ENCODE measurements at regions not wholly inside any gene's neighbourhood (a gene's known extent, or its start where the extent isn't known, plus 50 kb on each side); places are given as distances from the start of the nearest gene placed in this dataset.

- H3K9me3 Mint-ChIP-seq, result peaks cover 0 to 2% (median 0%) of the 10 kb centered on the region in 7 donors
- H3K36me3 Mint-ChIP-seq, result no peaks in the 10 kb centered on the region
- intact Hi-C loops (cut with micrococcal nuclease), result no loop called here
- H3K9me3 ChIP-seq (replicated peaks in 1 of 2; ENCODE audit: control insufficient read depth in 1 of 2, insufficient read depth in 1 of 2, low read length in 2 of 2), result no peaks in the 10 kb centered on the region
- no peak overlapping the region for H3K4me3 Mint-ChIP-seq
- H3K27me3 Mint-ChIP-seq (ENCODE audit: low read depth in 3 of 3), result no peaks in the 10 kb centered on the region
- H4K20me1 ChIP-seq (ENCODE audit: insufficient read depth, low read length), result no peaks in the 10 kb centered on the region
- TF ChIP-seq CTCF (IDR thresholded peaks at IDR 0.05), result no peak
- no peak overlapping the region for H3K4me2 ChIP-seq (replicated peaks; ENCODE audit: extremely low read depth, low read length, poor library complexity, severe bottlenecking)
- no peak overlapping the region for H3K27ac Mint-ChIP-seq
- H3K36me3 ChIP-seq (replicated peaks in 1 of 2; ENCODE audit: control insufficient read depth in 1 of 2, insufficient read depth in 2 of 2, low read length in 2 of 2), result no peaks in the 10 kb centered on the region
- H3K4me1 Mint-ChIP-seq, result no peaks in the 10 kb centered on the region
- no peaks in the 10 kb centered on the region for H3K27me3 ChIP-seq (ENCODE audit: control insufficient read depth in 2 of 2, insufficient read depth in 2 of 2, low read length in 2 of 2)
- no peak for DNase-seq
- H3K79me2 ChIP-seq (ENCODE audit: insufficient read depth, low read length), result no peaks in the 10 kb centered on the region
- H2AFZ ChIP-seq (ENCODE audit: insufficient read depth, low read depth, low read length, poor library complexity, severe bottlenecking), result no peak overlapping the region
- no peak overlapping the region for H3K27ac ChIP-seq (ENCODE audit: low read depth in 1 of 2, low read length in 2 of 2)
- H3K9ac ChIP-seq (ENCODE audit: insufficient read depth, low read length, poor library complexity, severe bottlenecking), result no peak overlapping the region
- no peak overlapping the region for H3K4me3 ChIP-seq (replicated peaks in 1 of 3; ENCODE audit: low read depth in 2 of 3, low read length in 3 of 3)
- H3K4me1 ChIP-seq (ENCODE audit: control insufficient read depth in 1 of 2, insufficient read depth in 2 of 2, low read length in 2 of 2), result no peaks in the 10 kb centered on the region
These were observed 199.8 kb downstream of the TRAM1L1 start for GRCh38 chr4:116885579-116885978.

DNA sequence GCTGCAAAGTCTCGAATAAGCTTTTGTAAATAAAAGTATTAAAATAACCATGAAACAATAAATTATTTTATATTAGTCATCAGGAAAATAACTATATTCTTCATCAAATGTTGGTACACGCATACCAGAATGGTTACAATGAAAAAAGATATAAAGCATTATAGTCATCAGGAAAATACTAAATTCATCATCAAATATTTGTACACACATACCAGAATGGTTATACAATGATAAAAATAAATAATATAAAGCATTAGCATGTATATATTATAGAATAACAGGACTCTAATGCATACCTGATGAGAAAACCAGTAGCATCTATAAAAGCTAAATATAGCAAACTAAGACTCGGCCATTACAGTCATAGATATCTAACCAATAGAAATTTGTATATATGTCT lies 202.9 kb downstream of the TRAM1L1 start:
- DNase-seq, result no peak
- no peaks in the 10 kb centered on the region for H3K27me3 Mint-ChIP-seq (ENCODE audit: low read depth in 3 of 3)
- peaks cover 0 to 1% (median 0%) of the 10 kb centered on the region in 7 donors for H3K9me3 Mint-ChIP-seq
- Histone ChIP-seq H3K9me3 (replicated peaks in 1 of 2; ENCODE audit: control insufficient read depth in 1 of 2, insufficient read depth in 1 of 2, low read length in 2 of 2) (no peaks in the 10 kb centered on the region), H3K4me3 (replicated peaks in 1 of 3; ENCODE audit: low read depth in 2 of 3, low read length in 3 of 3) (no peak overlapping the region), H3K27me3 (ENCODE audit: control insufficient read depth in 2 of 2, insufficient read depth in 2 of 2, low read length in 2 of 2) (no peaks in the 10 kb centered on the region), H3K9ac (ENCODE audit: insufficient read depth, low read length, poor library complexity, severe bottlenecking) (no peak overlapping the region), H4K20me1 (ENCODE audit: insufficient read depth, low read length) (no peaks in the 10 kb centered on the region), H2AFZ (ENCODE audit: insufficient read depth, low read depth, low read length, poor library complexity, severe bottlenecking) (no peak overlapping the region), H3K27ac (ENCODE audit: low read depth in 1 of 2, low read length in 2 of 2) (no peak overlapping the region), H3K79me2 (ENCODE audit: insufficient read depth, low read length) (no peaks in the 10 kb centered on the region), H3K4me2 (replicated peaks; ENCODE audit: extremely low read depth, low read length, poor library complexity, severe bottlenecking) (no peak overlapping the region), H3K4me1 (ENCODE audit: control insufficient read depth in 1 of 2, insufficient read depth in 2 of 2, low read length in 2 of 2) (no peaks in the 10 kb centered on the region), H3K36me3 (replicated peaks in 1 of 2; ENCODE audit: control insufficient read depth in 1 of 2, insufficient read depth in 2 of 2, low read length in 2 of 2) (no peaks in the 10 kb centered on the region)
- no peak overlapping the region for H3K4me3 Mint-ChIP-seq
- H3K4me1 Mint-ChIP-seq, result no peaks in the 10 kb centered on the region
- H3K27ac Mint-ChIP-seq, result no peak overlapping the region
- no peaks in the 10 kb centered on the region for H3K36me3 Mint-ChIP-seq
- WGBS (ENCODE audit: insufficient coverage), result no CpG with 5 or more reads among the region's 3 CpGs
- TF ChIP-seq CTCF (IDR thresholded peaks at IDR 0.05), result no peak
- intact Hi-C loops (cut with micrococcal nuclease), result no loop called here

All from CD14-positive monocyte (primary cell).